Osteocyte (in vitro differentiated cells): ENCODE measurements at regions not wholly inside any gene's neighbourhood (a gene's known extent, or its start where the extent isn't known, plus 50 kb on each side); places are given as distances from the start of the nearest gene placed in this dataset.

Experiments used
- DNase-seq: peaks from one replicate; pipeline ENCODE4 v3.0.0; 2021; ENCODE audit warnings: mixed read lengths; ENCODE audit not compliant: unreplicated experiment; ENCODE audit errors: extremely low spot score
- H3K27ac Mint-ChIP-seq: one replicate; pipeline ENCODE4 v1.8.0; 2021; ENCODE audit warnings: mild to moderate bottlenecking, mixed read lengths; ENCODE audit not compliant: unreplicated experiment
- H3K27me3 Mint-ChIP-seq: one replicate; pipeline ENCODE4 v1.8.0; 2021; ENCODE audit warnings: mixed read lengths; ENCODE audit not compliant: unreplicated experiment
- H3K36me3 Mint-ChIP-seq: one replicate; pipeline ENCODE4 v1.8.0; 2021; ENCODE audit warnings: mixed read lengths; ENCODE audit not compliant: unreplicated experiment
- H3K4me1 Mint-ChIP-seq: one replicate; pipeline ENCODE4 v1.8.0; 2021; ENCODE audit warnings: mixed read lengths; ENCODE audit not compliant: unreplicated experiment
- H3K4me3 Mint-ChIP-seq: one replicate; pipeline ENCODE4 v1.8.0; 2021; ENCODE audit warnings: mild to moderate bottlenecking, moderate library complexity, mixed read lengths; ENCODE audit not compliant: unreplicated experiment
- H3K9me3 Mint-ChIP-seq: one replicate; pipeline ENCODE4 v1.8.0; 2021; ENCODE audit warnings: mixed read lengths; ENCODE audit not compliant: unreplicated experiment
- TF ChIP-seq, protein P1 (sequence below): fragments of 200-600 bp; sonication (generic); IDR thresholded peaks from 2 replicates; pipeline ENCODE4 v1.5.0; 2021; ENCODE audit warnings: antibody characterized with exemption, mild to moderate bottlenecking, moderate library complexity

DNA sequence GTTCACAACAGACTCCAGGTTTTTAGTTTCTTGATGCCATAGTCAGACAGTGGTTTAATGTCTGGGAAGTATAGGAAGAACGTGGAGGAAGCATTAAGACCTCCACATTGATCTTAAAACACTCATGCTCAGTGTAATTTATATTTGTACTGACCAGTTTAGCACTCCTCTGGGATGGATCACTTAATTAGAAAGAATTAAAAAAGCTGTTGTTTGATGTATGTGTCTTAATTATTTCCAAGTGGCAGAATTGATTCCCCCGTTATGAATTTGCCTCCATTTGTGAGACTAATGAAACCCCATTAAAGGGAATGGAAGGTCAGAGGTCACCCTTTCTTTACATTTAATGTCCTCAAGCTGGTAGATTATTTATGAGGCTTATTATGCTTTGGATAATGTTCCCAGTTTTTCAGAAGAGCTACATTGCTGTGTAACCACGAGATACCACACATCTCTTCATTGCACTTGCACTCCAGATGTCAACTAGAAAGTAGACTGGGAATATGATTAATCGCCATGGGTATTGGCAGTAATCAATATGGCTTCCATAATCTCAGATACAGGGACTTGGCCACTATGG lies 270.0 kb upstream of the JAG1 start:
- no peaks in the 10 kb centered on the region for H3K9me3 Mint-ChIP-seq
- H3K4me3 Mint-ChIP-seq: no peak overlapping the region
- H3K27ac Mint-ChIP-seq: no peak overlapping the region
- TF ChIP-seq, protein P1, sequence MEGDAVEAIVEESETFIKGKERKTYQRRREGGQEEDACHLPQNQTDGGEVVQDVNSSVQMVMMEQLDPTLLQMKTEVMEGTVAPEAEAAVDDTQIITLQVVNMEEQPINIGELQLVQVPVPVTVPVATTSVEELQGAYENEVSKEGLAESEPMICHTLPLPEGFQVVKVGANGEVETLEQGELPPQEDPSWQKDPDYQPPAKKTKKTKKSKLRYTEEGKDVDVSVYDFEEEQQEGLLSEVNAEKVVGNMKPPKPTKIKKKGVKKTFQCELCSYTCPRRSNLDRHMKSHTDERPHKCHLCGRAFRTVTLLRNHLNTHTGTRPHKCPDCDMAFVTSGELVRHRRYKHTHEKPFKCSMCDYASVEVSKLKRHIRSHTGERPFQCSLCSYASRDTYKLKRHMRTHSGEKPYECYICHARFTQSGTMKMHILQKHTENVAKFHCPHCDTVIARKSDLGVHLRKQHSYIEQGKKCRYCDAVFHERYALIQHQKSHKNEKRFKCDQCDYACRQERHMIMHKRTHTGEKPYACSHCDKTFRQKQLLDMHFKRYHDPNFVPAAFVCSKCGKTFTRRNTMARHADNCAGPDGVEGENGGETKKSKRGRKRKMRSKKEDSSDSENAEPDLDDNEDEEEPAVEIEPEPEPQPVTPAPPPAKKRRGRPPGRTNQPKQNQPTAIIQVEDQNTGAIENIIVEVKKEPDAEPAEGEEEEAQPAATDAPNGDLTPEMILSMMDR: no peak
- H3K4me1 Mint-ChIP-seq: peaks cover 6% of the 10 kb centered on the region
- no peaks in the 10 kb centered on the region for H3K27me3 Mint-ChIP-seq
- DNase-seq: no peak
- H3K36me3 Mint-ChIP-seq: peaks cover 3% of the 10 kb centered on the region

- Mint-ChIP-seq H3K4me1 (no peaks in the 10 kb centered on the region), H3K27me3 (no peaks in the 10 kb centered on the region), H3K36me3 (peaks cover 3% of the 10 kb centered on the region), H3K27ac (no peak overlapping the region), H3K4me3 (no peak overlapping the region), H3K9me3 (no peaks in the 10 kb centered on the region)
- DNase-seq: no peak
- TF ChIP-seq, protein P1: no peak
These were observed 272.5 kb upstream of the JAG1 start for GRCh38 chr20:10946124-10946880.

GRCh38 chr20:10947726-10948125 lies 273.9 kb upstream of the JAG1 start:
- Mint-ChIP-seq H3K4me3 (no peak overlapping the region), H3K27ac (no peak overlapping the region), H3K9me3 (no peaks in the 10 kb centered on the region), H3K4me1 (no peaks in the 10 kb centered on the region), H3K27me3 (no peaks in the 10 kb centered on the region), H3K36me3 (peaks cover 3% of the 10 kb centered on the region)
- TF ChIP-seq, protein P1: no peak
- no peak for DNase-seq

DNA sequence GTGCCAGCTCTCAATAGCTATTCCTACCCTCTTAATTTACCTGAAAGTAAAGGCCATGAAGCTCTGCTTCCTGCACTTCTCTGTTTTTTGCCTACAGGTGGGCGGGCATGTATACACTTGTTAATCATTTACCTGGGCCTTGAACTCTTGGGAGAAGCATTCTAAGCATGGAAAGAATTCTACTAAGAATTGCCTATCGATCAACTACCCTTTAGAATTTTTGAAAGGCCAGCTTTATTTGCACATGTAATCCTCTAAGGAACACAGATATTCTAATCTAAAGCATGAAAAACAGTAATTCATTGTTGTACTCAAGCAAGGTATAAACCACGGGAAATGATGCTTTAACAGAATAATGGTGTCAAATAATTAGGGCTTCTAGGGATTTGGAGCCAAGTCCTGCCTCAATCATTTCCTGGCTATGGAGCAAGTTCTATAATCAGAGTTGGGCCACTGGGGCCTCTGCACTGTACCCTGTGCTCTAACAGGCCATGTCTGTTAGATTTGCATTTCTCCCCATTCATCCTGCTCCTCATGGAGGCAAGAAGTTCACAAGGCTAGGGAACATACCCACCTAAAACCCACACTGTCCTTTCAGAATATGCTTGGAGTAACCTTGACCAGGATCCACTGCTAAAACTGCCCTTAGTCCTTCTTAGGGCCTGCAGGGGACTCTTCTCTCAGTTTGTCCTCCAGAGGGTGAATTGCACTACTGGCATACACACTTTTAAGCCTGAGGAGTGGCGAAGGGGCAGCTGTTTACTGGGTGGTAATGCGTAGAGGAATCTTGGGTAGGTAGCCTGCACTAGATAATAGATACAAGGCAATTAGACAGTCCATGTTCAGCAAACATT lies 276.4 kb upstream of the JAG1 start:
- DNase-seq: no peak
- Mint-ChIP-seq H3K27ac (no peak overlapping the region), H3K27me3 (no peaks in the 10 kb centered on the region), H3K9me3 (no peaks in the 10 kb centered on the region), H3K4me3 (no peak overlapping the region), H3K4me1 (peaks cover 3% of the 10 kb centered on the region), H3K36me3 (peaks cover 3% of the 10 kb centered on the region)
- TF ChIP-seq, protein P1: no peak

DNA sequence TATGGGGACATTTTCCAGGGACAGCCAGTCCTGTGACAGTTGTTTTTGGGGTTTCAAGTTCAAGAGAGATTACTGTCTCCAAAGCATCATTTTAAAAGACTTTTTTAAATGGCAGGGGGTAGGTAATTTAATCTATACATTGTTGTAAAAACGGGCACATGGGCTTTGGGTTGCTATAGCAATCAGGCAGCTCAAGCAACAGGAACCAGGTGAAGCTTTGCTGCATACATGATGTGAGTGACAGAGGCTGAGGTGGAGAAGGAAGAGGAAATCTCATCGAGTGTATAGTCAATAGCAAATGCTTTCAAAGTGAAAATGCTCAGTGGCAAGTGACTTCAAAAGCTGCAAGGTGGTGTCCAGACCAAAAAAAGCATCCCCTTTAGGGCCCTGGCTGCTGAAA lies 277.4 kb upstream of the JAG1 start:
- DNase-seq: no peak
- H3K27ac Mint-ChIP-seq: no peak overlapping the region
- TF ChIP-seq, protein P1: no peak

More for the DNA sequence above, 277.4 kb upstream of the JAG1 start:
- Mint-ChIP-seq H3K4me3 (no peak overlapping the region), H3K4me1 (peaks cover 7% of the 10 kb centered on the region), H3K27me3 (no peaks in the 10 kb centered on the region), H3K36me3 (peaks cover 3% of the 10 kb centered on the region), H3K9me3 (no peaks in the 10 kb centered on the region)
